ENCODE measurements at regions not wholly inside any gene's neighbourhood (a gene's known extent, or its start where the extent isn't known, plus 50 kb on each side); places are given as distances from the start of the nearest gene placed in this dataset.

DNA sequence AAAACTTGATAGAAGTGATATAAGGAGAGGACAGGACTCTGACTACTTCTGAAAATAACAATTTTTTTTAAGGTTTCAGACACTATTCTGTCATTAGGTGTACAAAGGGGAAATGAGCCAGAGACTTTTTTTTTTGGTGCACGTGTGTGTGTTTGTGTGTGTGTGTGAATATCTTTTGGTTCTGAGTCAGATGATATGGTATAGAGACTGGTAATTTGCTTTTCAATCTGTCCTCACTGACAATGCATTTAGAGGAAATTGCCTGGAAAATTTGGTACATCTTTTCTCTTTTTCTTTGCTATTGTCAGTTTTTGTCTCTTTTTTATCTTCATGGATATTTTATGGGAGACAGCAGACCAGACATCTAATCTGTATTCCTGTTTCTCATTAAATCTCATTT lies 59.3 kb downstream of the DDIT4L start:
- no peak for DNase-seq

DNA sequence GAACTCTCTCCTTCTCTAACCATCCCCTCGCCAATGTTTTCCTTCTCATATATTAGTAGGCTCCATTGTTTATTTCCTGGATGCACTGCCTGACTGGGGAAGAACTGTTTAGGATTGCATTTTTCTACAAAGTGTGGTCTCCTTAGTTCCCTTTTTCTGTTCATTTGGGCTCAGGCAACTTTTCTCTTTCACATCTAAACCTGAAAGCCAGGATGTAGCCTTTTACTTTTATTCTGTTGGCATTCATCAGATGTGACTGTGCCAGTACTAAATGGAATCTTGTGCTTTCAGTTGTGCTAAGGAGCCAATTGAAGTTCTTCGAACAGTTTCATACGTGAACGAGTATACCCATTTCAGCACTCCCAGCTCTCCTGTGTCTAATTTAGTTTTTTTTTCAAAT lies 59.8 kb downstream of the DDIT4L start:
- no peak for DNase-seq

DNA sequence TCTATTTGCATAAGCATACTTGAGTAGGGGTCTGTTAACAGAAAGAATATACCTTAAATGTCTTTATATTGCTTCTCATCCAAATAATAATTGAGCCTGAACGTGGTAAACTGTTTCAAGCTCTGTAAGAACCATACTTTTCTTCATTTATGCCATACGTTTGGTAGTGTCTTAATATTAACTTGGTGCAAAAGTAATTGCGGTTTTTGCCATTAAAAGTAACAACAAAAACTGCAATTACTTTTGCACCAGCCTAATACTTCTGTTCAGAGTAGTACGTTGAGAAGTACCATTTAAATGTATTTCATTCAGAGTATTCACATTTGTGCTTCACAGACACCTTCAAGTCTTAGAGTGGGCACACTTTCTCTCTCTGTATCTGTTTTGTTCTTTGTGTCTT lies 60.5 kb downstream of the DDIT4L start:
- no peak for DNase-seq

DNA sequence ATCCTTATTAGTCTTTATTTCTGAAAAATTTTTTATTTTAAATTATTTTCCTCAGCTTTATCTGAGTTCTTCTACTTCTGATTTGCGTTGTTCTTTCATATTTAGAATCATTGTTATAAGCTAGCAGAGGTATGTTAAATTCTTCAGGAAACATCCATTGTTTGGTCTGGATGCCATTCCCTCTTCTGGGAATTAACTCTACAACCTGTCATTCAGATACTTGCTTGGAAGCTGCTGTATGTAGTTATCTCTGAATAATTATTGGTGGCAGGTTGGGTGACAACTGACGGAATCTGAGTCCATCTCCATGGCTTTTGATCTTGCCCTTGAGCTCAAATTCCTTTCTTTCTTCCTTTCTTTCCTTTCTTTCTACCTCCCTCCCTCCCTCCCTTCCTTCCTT lies 61.9 kb downstream of the DDIT4L start:
- no peak for DNase-seq

DNA sequence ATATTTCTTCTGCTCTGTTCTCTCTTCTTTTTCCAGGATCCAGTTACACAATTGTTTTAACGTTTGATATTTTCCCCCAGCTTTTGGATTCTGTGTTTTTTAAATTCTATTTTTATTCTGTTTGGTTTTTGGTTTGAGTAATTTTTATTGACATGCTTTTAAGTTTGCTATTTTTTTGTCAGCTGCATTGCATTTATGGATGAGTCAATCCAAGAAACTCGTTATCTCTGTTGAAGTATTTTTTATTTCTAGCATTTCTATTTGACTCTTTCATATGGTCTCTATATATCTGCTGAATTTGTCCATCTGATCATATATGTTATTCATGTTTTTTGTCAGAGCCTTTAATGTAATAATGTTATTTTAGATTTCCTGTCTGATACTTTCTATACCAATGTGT lies 65.6 kb downstream of the DDIT4L start:
- DNase-seq: no peak

DNA sequence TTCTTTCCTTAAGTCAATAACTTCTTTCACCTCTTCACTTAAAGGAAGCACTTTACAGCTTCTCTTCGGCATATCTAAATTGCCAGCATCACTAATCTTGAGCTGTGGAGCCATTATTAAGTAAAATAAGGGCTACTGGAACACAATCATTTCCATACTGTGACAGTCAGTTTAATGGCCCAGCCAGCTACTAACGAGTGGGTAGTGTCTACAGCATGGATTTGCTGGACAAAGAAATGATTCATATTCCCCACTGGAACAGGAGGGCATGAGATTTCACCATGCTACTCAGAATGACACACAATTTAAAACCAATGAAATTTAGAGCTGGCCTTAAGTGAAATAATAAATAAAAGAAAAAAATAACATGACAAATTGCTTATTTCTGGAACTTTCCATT lies 72.1 kb downstream of the DDIT4L start:
- DNase-seq: no peak

DNA sequence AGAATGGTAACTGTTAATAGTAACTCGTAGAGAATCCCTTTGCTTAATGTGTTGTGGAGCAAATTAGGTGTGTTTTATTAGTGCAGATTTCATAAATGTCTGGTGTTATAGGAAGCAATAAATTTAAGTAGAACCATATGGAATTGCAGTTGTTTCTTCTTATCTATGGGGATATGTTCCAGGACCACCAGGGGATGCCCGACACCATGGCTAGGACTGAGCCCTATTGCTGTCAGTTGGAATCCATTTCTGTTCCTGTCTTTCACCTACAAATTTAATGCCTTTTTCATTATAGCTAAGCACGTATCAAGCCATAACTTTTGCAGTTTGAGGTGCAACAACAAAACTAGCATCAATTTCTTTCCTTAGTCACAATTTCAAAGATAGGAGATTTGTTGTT lies 72.5 kb downstream of the DDIT4L start:
- DNase-seq: no peak

DNA sequence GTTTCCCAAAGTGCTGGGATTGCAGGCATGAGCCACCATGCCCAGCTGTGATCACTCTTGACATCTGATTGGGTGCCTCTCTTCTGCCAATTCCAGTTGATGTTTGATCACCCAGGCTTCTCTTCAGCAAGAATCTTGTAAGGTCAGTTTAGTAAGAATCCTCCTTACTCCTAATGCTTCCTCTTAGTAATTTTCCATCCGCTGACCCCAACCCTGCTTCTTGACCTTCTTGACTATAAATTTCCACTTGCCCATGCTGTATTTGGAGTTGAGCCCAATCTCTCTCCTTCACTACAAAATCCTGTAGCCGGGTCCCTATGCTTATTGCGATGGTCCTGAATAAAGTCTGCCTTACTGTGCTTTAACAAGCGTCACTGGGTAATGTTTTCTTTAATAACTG lies 75.4 kb downstream of the DDIT4L start:
- DNase-seq: no peak

DNA sequence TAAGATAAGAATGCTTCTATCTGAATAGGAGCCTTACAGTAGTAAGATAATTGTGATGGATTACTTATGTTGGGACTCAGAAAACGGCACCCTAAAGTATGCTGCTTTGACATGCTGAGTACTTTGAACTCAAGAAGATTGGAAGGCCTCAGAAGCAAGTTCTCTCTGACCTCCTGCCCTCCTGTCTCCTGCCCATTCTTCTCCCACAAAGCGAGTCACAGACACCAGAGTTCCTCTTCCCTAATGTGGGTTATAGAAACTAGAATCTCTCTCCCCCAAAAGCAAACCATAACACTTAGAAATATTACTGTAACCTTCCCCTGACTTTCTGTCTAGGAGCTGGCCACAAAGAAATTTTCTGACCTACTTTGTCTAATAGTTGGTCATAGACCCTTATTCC lies 76.5 kb downstream of the DDIT4L start:
- no peak for DNase-seq

DNA sequence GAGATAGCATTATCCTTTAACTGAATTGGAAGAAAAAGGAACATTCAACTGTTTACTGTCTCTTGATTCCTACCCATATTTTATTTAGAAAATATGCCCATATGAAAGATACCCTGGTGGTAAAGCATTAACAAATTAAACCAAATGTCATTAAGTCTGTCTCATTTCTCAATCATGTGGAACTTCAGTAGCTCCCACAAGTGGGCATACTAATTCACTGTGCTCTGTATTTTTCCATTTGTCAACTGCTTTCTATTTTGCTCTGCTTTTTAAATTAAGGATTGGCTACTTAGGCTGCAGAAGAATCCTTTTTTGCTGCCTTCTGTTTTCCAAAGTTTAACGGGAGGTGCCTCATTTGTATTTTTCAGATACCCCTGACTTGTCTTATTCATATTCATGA lies 77.2 kb downstream of the DDIT4L start:
- DNase-seq: no peak

DNA sequence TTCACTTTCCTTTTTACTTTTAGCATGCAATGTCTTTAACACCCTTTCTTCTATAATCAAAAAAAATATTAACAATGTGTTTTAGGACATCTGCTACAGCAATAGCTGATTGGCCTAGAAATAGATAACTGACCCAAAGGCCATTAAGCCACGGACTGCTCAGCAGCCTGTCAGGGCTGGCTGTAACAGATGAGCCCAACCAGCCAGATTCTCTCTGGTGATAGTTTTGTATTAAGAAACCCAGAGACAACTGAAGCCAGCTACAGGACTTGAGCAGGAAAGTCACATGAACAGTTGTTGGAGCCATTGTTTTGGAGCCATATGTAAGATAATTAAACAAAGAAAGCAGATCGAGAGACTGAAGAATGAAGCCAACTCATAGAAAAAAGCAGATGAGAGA lies 80.3 kb downstream of the DDIT4L start:
- no peak for DNase-seq

DNA sequence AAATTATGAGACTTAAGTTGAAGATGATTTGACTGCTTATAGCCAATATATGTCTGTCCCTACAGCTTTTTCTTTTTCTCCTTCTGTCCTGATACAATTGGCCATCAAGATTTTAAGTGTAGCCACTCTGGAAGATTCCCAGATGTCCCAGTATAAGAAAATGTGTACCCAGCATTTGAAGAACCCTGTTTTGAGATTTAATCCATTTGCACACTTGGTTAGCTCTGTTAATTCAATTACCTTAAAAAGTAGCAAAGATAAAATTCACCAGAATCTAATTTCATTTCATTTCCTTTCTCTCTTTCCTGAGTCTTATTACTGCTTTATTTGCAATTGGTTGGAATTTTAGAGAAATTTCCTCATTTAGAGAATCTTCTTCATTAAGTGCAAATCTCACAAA lies 81.4 kb downstream of the DDIT4L start:
- DNase-seq: no peak

DNA sequence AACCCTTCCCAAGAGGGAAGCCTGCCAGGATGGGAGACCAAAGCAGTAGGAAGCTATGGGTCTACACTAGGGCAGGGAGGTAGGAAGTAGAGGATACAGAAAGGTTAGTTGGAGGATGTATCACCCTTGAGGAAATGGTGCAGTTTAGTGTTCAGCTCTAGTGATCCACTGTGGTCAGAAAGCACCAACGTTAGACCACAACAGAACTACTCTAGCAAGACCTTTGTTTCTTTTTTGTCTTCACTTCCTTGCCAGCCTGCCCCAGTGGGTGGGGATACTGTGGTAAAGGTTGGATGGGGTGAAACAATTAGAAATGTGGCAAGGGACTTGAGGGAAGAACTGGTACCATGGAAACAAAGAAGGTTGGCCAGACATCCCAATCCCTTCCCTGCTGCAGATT lies 83.3 kb downstream of the DDIT4L start:
- no peak for DNase-seq

DNA sequence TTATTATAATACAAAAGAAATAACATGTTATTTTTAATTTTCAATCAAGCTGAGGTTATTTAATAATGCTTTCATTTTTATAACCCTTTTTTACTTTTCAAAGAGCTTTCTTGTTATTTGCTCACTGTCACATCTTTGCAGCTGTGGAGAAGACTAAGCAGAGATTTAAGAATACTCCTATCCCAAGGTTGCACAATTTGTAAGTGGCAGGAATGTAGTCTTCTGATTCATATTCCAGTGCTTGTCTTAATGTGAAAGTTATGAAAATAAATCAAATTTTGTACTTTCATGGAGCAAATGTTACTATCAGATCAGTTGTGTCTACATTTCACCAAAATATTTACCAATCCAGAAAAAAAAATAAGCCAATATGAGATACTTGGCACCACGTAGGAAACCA lies 86.6 kb downstream of the DDIT4L start:
- no peak for DNase-seq

DNA sequence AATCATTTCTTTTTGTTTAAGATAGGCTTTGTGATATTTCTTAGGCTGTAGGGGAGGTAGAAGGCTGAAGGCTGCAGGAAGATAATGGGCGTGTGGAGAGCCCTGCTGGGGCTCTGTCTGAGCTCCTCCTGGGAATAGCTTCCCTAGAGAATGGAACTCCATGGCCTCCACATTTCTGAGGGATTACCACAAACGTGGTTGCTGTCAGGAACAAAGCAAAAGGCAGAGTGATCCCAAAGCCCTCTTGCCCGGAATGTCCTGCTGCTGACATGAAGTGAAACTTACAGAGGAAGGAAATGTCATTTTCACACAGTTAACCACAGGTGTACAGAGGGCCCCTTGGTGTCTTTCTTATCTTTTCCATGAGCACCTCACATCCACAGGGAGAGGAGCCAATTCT lies 89.3 kb downstream of the DDIT4L start:
- no peak for DNase-seq

DNA sequence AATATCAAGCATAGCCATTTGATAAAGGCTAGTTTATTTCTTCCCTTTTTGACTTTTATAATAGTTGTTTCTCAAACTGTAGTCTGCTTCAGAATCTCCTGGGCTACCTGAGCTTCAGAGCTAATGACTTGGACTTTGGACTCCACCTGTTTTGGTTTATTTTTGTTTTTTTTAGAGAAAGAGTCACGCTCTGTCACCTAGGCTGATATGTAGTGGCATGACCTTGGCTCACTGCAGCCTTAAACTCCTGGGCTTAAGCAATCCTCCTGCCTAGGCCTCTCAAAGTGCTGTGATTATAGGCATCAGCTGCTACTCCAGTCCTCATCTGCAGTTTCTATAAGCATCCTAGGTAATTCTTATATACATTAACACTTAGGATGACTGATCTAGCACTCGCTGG lies 90.5 kb downstream of the DDIT4L start:
- DNase-seq: no peak

DNA sequence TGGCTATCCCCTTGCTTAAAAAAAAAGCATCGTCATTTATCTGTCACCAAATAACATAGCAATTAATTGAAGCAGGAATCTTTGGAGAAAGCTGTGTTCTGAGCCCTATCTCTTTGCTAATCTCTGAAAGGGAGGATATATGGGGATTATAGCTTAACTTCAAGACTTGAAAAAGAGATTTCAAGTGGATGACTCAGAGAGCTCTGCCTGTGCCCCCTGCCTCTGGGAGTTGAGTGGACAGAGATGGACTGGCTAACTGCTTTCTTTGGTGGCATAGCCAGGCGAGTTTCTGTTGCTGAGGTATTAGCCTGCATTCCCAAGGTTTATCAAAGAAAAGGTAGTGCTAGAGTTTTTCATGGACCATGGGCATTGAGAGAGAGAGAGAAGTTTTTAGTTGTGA lies 91.6 kb downstream of the DDIT4L start:
- no peak for DNase-seq

DNA sequence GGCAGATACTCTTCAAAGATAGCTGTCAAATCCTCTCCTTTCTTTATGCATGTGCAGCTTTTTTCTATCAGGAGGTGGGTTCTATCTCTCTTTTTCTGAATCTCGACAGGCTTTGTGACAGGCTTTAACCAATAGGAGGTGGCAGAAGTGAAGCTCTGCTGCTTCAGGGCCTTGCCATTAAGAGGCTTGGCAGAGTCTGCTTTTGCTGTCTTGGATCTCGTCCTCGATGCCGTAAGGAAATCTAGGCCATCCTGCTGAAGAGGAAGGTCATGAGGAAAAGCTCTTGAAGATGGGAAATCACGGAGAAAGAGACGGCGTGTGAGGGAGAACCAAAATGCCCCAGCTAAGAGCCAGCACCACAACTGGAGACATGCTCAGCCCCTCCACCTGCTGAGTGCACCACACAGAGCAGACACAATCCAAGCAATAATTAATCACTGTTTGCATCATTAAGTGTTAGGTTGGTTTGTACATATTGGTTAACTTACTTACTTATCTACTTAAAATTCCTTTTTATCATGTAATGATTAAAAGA lies 92.2 kb downstream of the DDIT4L start:
- no peak for DNase-seq

DNA sequence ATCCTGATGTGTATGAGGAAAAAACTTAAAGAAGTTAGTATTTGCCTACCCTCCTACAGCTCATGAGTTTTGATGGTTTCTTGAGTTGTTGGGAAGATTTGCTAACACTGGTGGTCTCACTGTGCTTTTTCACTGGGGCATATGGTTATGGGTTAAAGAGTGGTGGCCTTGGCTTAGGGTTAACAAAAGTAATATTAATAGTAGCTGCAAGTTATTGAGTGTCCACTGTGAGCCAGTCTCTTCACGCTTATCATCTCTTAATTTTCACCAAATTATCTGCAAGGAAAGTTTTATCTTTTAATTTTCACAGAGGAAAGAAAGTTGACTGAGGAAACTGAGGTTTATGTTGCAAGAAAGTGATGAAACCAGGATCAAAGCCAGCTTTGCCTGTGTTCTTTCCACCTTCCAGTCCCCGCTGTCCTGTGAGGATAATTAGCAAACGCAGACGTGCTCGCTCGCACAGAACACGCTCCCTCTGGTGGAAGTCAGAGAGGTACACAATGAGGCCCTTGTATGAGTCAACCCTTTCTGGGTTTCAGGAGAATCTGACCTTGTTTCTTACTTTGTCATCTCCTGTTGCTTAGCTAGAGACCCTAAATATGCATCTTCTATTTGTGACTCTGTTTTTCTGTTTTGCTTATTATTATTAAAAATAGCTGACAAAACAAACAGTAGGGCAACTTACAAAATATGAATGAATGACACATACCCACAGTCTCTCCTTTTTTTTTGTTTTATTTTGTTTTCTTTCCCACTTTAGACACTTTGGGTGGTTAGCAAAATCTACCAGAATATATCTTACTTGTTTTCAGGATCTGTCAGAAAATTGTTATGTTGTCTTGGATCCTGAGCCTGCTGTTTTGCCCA lies 94.3 kb downstream of the DDIT4L start:
- no peak for DNase-seq

DNA sequence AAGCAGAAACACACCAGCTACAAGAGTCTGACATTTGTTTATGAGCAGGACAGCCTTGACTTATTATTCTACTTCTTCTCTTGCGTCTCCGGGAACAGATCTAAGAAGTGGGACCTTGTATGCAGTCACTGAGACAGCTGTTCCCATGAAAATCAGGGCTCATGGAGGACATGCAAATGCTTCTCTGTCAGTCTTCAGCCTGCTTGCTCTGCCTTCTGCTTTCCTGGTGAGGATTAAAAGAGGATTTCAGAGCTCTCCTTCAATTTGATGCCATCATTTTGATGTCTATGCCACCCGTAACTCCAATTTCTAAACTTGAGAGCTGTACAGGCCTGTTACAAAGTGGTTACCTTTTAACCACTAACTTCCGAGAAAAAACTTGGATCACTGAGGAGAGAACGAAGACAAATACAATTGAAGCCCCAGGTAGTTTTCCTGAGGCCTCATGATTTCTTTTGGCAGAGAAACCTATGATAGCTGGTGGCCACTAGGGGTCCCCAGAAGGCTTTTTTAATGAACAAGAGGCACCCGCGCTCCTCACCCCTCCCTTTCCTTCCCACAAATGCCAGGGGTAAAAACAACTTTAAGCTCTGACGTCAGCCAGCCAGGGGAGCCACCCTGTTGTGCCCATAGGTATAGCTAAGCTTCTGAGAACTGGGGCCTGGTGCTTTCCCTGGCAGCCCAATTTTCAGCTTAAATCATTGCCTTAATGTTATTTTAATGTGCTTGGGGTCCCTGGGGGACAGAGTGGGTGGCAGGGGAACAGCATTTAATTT lies 97.0 kb downstream of the DDIT4L start:
- peak; percentile 15 to 59 for DNase-seq

DNA sequence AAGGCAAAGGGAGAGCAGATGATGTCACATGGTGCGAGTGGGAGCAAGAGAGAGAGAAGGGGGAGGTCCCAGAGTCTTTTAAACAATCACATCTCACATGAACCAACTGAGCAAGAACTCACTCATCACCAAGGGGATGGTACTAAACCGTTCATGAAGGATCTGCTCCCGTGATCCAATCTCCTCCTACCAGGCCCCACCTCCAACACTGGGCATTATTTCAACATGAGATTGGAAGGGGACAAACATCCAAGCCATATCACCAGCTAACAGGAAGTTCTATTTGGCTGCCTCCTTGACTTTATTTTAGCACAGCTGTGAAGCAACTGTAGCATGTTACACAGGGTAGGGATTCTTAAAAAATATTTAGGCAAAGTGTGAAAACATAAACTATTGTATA lies 102.5 kb downstream of the DDIT4L start:
- no peak for DNase-seq

DNA sequence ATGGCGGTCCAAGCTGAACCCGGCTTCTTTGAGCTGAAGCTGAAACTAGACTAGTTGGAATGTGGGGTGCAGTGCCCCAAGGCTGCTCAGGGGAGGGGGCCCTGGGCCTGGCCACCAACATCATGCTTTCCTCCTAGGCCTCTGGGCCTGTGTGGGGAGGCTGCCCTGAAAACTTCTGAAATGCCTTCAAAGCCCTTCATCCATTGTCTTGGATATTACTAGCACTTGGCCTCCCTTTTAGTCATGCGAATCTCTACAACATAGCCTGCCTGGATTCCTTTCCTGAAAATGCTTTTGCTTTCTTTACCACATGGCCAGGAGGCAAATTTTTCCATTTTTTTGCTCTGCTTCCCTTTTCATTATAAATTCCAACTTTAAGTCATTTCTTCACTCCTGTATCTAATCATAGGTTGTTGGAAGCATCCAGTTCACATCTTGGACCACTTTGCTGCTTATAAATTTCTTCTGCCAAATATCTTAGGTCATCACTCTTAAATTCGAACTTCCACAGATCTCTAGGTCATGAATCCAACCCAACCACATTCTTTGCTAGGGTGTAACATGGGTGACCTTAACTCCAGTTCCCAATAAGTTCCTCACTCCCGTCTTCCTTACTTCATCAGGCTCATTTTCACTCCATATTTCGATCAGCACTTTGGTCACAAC lies 103.4 kb downstream of the DDIT4L start:
- no peak for DNase-seq

DNA sequence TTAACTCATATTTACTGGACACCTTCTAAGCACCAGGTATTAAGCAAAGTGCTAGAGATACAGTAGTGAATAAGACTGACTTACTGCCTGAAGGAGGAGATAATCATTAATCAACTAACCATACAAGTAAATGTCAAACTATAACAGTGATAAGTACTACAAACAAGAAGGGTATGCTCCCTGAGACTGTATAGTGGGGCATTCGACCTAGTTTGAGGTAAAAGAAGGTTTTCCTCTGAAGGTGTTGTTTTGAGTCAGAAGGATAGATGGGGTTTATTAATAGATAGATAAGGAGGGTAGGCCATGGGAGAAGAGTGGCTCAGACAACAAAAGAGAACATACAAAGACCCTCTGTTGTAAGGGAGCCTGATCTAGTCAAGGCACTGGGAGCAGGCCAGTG lies 105.4 kb downstream of the DDIT4L start:
- no peak for DNase-seq

DNA sequence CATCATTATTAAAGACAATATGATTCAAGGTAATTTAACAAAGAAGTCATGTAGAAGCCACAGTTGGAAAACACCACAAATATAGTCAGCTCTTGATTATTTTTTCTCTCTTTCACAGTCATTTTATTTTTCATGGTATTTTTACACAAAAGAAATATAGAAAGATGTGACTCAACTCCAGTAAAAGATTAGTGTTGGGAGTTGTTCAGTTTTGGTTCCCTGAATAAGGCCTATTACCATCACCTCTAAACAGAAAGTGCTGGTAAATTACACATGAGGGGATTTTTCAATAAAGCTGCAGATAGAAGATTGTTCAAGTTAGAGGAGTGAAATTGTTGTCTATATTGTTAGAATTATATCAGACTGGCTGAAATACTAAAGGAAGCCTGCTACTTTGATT lies 107.0 kb downstream of the DDIT4L start:
- DNase-seq: no peak

All from cerebellar nuclear complex (tissue), 1 donor.